HG03565 (cell line): ENCODE measurements at regions not wholly inside any gene's neighbourhood (a gene's known extent, or its start where the extent isn't known, plus 50 kb on each side); places are given as distances from the start of the nearest gene placed in this dataset.

Experiments
- ATAC-seq: cut with Tn5 transposase; IDR thresholded peaks from one replicate; pipeline ENCODE4 v1.9.1; 2021; ENCODE audit warnings: mild to moderate bottlenecking, moderate library complexity; ENCODE audit not compliant: unreplicated experiment

GRCh38 chr19:30082611-30083010 is 140.6 kb downstream of the URI1 start:
- ATAC-seq: no peak

- no peak for ATAC-seq
Measured at GRCh38 chr19:30083125-30083681, 141.2 kb downstream of the URI1 start.

- no peak for ATAC-seq
Measured at GRCh38 chr19:30083701-30084156, 141.7 kb downstream of the URI1 start.

GRCh38 chr19:30084390-30084819 is 142.4 kb downstream of the URI1 start:
- no peak for ATAC-seq

GRCh38 chr19:30085394-30085793 is 143.4 kb downstream of the URI1 start:
- no peak for ATAC-seq

- no peak for ATAC-seq
Measured at GRCh38 chr19:30086220-30086619, 144.2 kb downstream of the URI1 start.

GRCh38 chr19:30086916-30087315 is 144.9 kb downstream of the URI1 start:
- no peak for ATAC-seq

- no peak for ATAC-seq
Measured at GRCh38 chr19:30087381-30088138, 145.5 kb downstream of the URI1 start.

- ATAC-seq: no peak
Measured at GRCh38 chr19:30088567-30088966, 146.5 kb downstream of the URI1 start.

GRCh38 chr19:30089086-30089665 is 147.1 kb downstream of the URI1 start:
- ATAC-seq: no peak

GRCh38 chr19:30090476-30090875 is 148.4 kb downstream of the URI1 start:
- no peak for ATAC-seq

GRCh38 chr19:30090963-30091362 is 148.9 kb downstream of the URI1 start:
- ATAC-seq: no peak

- ATAC-seq: no peak
Measured at GRCh38 chr19:30091456-30091855, 149.4 kb downstream of the URI1 start.

GRCh38 chr19:30091856-30092255 is 149.8 kb downstream of the URI1 start:
- ATAC-seq: no peak

- no peak for ATAC-seq
Measured at GRCh38 chr19:30092721-30093569, 150.9 kb downstream of the URI1 start.

GRCh38 chr19:30093966-30094755 is 152.1 kb downstream of the URI1 start:
- no peak for ATAC-seq

GRCh38 chr19:30094756-30095140 is 152.7 kb downstream of the URI1 start:
- no peak for ATAC-seq

- ATAC-seq: no peak
Measured at GRCh38 chr19:30095171-30095570, 153.1 kb downstream of the URI1 start.

GRCh38 chr19:30096596-30097370 is 154.7 kb downstream of the URI1 start:
- no peak for ATAC-seq
